ENCODE measurements at regions not wholly inside any gene's neighbourhood (a gene's known extent, or its start where the extent isn't known, plus 50 kb on each side); places are given as distances from the start of the nearest gene placed in this dataset.

DNA sequence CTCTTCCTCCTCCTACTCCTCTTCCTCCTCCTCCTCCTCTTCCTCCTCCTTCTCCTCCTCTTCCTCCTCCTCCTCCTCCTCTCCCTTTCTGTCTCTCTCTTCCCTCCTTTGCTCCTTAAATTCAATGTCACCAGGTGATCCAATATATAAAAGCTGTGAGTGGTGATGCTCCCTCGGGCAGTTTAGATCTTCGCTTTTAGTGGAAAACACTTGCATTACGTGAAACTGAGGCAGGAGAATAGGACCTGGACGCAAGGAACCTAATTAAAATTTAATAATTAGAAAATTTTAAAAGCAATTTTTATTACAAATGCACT, 279.7 kb downstream of the XXYLT1 start:
- H3K4me3 Mint-ChIP-seq, result no peak overlapping the region
- H3K36me3 Mint-ChIP-seq (ENCODE audit: low read depth), result no peaks in the 10 kb centered on the region
- H3K27ac Mint-ChIP-seq, result no peak overlapping the region
- no peaks in the 10 kb centered on the region for H3K9me3 Mint-ChIP-seq
- no peaks in the 10 kb centered on the region for H3K27me3 Mint-ChIP-seq (ENCODE audit: low read depth)
- H3K4me1 Mint-ChIP-seq (ENCODE audit: low read depth), result no peaks in the 10 kb centered on the region

DNA sequence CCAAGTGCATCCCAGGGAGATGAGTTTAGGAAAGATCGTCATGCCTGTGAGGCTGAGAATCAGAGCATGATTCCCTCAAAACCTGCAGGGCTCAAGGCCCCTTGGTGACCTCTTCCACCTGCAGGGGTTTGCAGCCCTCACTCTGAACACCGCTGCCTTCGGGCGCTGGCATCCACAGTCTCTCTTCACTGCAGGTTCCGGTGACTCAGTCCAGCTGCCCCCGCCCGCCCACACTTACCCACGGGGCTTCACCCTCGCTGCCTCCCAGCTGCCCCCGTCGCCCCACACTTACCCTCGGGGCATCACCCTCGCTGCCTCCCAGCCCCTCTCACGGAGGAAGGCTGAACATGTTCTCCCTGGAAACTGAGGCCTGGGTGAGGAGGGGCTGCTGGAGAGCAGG, 277.1 kb downstream of the XXYLT1 start:
- Mint-ChIP-seq H3K27me3 (ENCODE audit: low read depth) (no peaks in the 10 kb centered on the region), H3K27ac (no peak overlapping the region), H3K4me3 (no peak overlapping the region)

DNA sequence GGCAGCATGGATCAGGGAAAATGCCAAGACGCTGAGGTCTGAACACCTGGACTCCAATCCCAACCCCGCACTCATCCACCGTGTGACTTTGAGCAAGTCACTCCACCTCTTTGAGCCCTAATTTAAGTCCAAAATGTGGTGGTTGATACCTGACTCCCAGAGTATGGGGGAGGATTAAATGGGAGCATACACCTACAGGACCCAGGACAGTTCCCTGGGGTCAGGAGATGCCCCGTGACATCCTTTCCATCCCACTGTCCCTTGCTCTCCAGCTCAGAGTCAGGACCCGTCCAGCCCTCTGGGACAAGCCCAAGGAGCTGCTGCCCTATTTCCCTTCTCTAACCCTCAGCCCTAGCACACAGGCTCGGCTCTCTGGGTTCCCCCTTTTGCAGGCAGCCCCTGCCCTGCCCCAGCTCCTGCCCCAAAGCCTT, 276.4 kb downstream of the XXYLT1 start:
- H3K9me3 Mint-ChIP-seq, result no peaks in the 10 kb centered on the region
- no peaks in the 10 kb centered on the region for H3K4me1 Mint-ChIP-seq (ENCODE audit: low read depth)
- H3K27ac Mint-ChIP-seq, result no peak overlapping the region
- no peaks in the 10 kb centered on the region for H3K36me3 Mint-ChIP-seq (ENCODE audit: low read depth)
- no peak overlapping the region for H3K4me3 Mint-ChIP-seq
- H3K27me3 Mint-ChIP-seq (ENCODE audit: low read depth), result no peaks in the 10 kb centered on the region

More for the DNA sequence above, 277.1 kb downstream of the XXYLT1 start:
- no peaks in the 10 kb centered on the region for H3K36me3 Mint-ChIP-seq (ENCODE audit: low read depth)
- H3K9me3 Mint-ChIP-seq, result no peaks in the 10 kb centered on the region
- no peaks in the 10 kb centered on the region for H3K4me1 Mint-ChIP-seq (ENCODE audit: low read depth)

DNA sequence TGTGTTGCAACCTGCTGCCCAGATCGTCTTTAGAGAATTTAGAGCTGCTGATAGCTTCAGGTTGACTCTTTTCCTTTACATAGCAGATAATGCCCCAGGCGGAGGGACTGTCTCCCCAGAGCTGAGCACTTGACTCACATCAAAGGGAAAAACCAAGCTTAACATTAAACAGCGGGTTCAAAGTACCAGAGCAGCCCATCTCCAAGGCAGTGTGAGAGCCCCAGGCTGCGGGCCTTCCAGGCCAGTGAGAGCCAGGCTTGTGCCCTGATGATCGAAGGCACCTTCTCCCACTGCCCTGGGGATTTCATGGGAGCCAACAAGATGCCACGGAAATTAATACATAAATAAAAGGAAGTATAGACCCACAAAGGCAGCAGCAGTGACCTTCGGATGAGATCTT, 275.6 kb downstream of the XXYLT1 start:
- H3K27me3 Mint-ChIP-seq (ENCODE audit: low read depth), result no peaks in the 10 kb centered on the region
- H3K4me3 Mint-ChIP-seq, result no peak overlapping the region
- no peaks in the 10 kb centered on the region for H3K9me3 Mint-ChIP-seq
- no peak overlapping the region for H3K27ac Mint-ChIP-seq
- no peaks in the 10 kb centered on the region for H3K36me3 Mint-ChIP-seq (ENCODE audit: low read depth)
- H3K4me1 Mint-ChIP-seq (ENCODE audit: low read depth), result no peaks in the 10 kb centered on the region

DNA sequence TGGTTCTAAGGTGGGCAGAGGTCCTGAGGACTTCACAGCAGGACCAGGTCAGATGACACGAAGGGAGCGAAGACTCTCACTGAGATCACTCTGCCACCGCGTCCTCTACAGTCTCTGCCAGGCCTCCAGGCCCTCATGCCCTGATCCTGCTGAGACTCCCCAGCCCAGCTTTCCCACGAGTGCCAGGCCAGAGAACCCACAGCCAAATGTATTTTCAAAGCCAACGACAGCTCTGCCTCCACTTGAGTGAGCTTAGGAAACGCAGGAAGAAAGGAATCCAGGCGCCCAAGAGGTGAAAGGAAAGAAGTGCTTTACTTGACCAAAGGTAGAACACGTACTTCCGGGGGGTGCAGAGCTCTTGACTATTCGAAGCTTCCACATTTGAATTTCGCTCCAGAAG, 275.0 kb downstream of the XXYLT1 start:
- Mint-ChIP-seq H3K36me3 (ENCODE audit: low read depth) (no peaks in the 10 kb centered on the region), H3K9me3 (no peaks in the 10 kb centered on the region), H3K27ac (no peak overlapping the region)

DNA sequence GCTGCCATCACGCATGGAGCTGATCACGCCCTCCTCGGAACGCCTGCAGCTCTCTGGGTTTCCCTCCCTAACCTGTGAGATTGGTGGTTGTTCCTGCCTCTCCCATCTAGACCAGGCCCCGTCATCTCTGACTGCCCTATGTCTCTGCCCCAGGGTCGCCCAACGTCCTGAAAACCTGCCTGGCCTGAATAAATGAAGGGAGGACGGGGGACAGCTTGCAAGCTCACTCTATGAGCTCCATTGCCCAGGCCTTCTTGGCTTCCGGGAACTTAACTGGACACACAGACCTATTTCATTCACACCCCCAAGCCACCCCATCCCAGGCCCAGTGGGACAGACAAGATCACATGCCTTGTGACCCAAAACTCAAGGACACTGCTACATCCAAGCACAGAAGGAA, 274.2 kb downstream of the XXYLT1 start:
- no peak overlapping the region for H3K27ac Mint-ChIP-seq
- H3K36me3 Mint-ChIP-seq (ENCODE audit: low read depth), result no peaks in the 10 kb centered on the region
- H3K9me3 Mint-ChIP-seq, result no peaks in the 10 kb centered on the region
- H3K27me3 Mint-ChIP-seq (ENCODE audit: low read depth), result peaks cover 4% of the 10 kb centered on the region
- H3K4me3 Mint-ChIP-seq, result no peak overlapping the region
- H3K4me1 Mint-ChIP-seq (ENCODE audit: low read depth), result no peaks in the 10 kb centered on the region

More for the DNA sequence above, 275.0 kb downstream of the XXYLT1 start:
- H3K4me1 Mint-ChIP-seq (ENCODE audit: low read depth), result no peaks in the 10 kb centered on the region
- no peak overlapping the region for H3K4me3 Mint-ChIP-seq
- H3K27me3 Mint-ChIP-seq (ENCODE audit: low read depth), result no peaks in the 10 kb centered on the region

DNA sequence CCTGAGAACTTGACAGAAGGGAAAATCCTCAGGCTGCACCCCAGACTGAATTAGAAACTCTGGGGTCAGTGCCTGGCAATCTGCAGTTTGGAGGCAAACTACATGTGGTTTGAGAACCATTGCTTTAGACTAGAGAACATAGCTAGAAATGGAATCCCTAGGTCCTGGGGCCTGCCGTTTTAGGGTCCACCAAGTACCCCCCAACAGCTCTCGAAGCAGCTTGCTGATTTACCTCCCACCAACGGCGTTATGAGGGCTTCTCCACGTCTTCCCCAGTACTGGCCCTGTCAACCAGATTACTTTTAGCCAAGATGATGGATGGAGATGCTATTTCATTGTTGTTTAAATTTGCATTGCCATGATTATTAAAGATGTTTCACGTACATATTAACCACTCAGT, 272.5 kb downstream of the XXYLT1 start:
- Mint-ChIP-seq H3K36me3 (ENCODE audit: low read depth) (no peaks in the 10 kb centered on the region), H3K4me3 (no peak overlapping the region), H3K27me3 (ENCODE audit: low read depth) (peaks cover 5% of the 10 kb centered on the region), H3K4me1 (ENCODE audit: low read depth) (no peaks in the 10 kb centered on the region), H3K27ac (no peak overlapping the region), H3K9me3 (no peaks in the 10 kb centered on the region)

DNA sequence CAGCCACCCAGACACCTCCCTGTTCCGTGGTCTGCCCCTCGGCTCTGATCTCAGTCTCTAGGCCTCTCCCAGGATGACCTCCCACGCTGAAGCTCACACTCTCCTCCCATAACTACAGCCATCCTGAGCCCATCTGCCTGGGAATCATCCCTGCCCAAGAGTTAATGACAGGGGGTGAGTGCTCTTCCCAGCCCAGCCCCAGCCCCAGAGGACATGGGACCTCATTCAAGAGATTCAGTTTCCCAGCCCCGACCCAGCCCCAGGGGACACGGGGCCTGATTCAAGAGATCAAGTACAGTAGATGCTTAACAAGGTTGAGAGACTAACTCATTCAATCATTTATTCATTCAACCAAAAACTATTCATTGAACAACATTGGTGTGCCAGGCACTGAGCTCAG, 272.0 kb downstream of the XXYLT1 start:
- no peak overlapping the region for H3K27ac Mint-ChIP-seq
- H3K36me3 Mint-ChIP-seq (ENCODE audit: low read depth), result no peaks in the 10 kb centered on the region
- H3K9me3 Mint-ChIP-seq, result no peaks in the 10 kb centered on the region
- no peak overlapping the region for H3K4me3 Mint-ChIP-seq
- peaks cover 5% of the 10 kb centered on the region for H3K27me3 Mint-ChIP-seq (ENCODE audit: low read depth)
- H3K4me1 Mint-ChIP-seq (ENCODE audit: low read depth), result no peaks in the 10 kb centered on the region

DNA sequence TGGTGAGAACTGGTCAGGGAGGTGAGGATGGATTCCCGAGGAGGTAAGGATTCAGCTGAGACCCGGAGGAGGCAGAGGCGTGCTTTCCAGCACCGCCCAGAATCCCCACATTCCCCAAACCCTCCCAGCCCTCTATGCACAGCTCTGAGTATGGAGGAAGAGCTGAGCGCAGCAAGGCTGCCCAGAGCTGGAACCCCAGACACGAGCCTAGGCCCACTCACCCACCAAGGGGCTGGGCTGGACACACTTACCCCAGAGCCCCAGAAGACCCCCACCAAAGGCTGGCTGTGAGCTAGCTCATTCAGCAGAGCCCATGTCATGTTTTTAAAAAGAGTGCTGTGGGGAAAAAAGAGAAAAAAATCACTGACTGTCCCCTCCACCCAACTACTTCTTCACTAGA, 271.5 kb downstream of the XXYLT1 start:
- Mint-ChIP-seq H3K36me3 (ENCODE audit: low read depth) (no peaks in the 10 kb centered on the region), H3K4me1 (ENCODE audit: low read depth) (no peaks in the 10 kb centered on the region), H3K27me3 (ENCODE audit: low read depth) (peaks cover 5% of the 10 kb centered on the region), H3K27ac (no peak overlapping the region), H3K4me3 (no peak overlapping the region), H3K9me3 (no peaks in the 10 kb centered on the region)

DNA sequence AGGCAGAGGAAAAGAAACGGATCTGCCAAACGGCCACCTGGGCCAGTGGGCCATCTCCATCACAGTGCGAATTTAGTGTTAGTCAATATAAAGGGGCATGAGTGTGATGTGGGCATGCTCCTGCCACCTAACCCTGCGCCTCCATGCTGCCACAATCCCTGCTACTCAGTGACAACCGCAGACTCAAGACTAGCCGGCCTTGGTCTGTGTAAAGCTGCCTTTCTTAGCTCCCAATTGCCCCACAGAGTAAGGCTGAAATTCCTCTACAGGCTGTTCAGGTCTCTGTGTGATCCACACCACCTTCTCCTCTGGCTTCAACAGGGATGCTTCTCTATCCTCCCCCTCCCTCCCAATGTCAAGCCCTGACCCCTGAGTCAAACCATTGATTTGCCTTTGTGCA, 269.7 kb downstream of the XXYLT1 start:
- Mint-ChIP-seq H3K27ac (no peak overlapping the region), H3K9me3 (no peaks in the 10 kb centered on the region), H3K4me1 (ENCODE audit: low read depth) (no peaks in the 10 kb centered on the region)

DNA sequence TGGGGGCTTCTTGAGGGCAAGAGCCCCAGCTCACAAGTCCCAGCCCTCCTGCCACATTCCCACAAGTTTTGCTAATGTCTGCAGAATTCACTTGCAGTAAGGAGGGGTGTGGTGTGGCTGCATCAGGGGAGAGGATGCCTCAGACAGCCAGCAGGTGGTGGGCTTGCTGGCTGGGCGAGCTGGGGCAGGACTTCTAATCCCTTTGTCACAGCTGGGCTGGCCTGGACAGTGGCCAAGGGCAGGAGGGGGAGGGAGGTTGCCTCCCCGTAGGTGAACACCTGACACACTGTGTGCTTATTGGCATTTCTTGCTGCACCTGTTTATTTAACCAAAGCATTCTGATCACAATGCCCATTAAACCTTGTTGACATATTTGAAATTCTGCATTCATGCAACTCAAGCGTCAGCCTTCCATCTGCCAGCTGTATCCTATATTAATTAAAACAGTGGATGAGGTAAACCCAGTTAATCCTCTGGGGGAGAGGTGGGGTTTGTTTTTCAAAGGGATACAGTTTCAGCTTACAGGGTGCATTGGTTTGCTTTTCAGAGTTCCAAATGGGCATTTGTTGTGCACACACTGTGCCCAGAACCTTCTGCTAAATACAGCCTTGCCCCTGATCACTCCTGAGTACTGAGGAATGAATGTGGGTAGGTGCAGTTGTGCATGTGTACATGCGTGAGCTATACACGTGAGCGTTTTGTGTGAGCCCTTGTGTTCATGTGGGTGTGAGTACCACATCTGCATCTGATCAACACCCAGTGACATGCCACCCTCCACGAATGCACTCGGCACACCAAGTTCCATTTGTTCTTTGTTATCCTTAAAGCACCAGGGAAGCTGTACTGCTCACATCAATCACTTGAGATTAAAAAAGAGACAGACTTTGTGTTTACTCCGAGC, 268.7 kb downstream of the XXYLT1 start:
- no peaks in the 10 kb centered on the region for H3K36me3 Mint-ChIP-seq (ENCODE audit: low read depth)
- no peak overlapping the region for H3K4me3 Mint-ChIP-seq
- H3K27me3 Mint-ChIP-seq (ENCODE audit: low read depth), result peaks cover 5% of the 10 kb centered on the region
- no peaks in the 10 kb centered on the region for H3K9me3 Mint-ChIP-seq
- no peaks in the 10 kb centered on the region for H3K4me1 Mint-ChIP-seq (ENCODE audit: low read depth)
- H3K27ac Mint-ChIP-seq, result no peak overlapping the region

More for the DNA sequence above, 269.7 kb downstream of the XXYLT1 start:
- Mint-ChIP-seq H3K4me3 (no peak overlapping the region), H3K36me3 (ENCODE audit: low read depth) (no peaks in the 10 kb centered on the region), H3K27me3 (ENCODE audit: low read depth) (peaks cover 5% of the 10 kb centered on the region)

DNA sequence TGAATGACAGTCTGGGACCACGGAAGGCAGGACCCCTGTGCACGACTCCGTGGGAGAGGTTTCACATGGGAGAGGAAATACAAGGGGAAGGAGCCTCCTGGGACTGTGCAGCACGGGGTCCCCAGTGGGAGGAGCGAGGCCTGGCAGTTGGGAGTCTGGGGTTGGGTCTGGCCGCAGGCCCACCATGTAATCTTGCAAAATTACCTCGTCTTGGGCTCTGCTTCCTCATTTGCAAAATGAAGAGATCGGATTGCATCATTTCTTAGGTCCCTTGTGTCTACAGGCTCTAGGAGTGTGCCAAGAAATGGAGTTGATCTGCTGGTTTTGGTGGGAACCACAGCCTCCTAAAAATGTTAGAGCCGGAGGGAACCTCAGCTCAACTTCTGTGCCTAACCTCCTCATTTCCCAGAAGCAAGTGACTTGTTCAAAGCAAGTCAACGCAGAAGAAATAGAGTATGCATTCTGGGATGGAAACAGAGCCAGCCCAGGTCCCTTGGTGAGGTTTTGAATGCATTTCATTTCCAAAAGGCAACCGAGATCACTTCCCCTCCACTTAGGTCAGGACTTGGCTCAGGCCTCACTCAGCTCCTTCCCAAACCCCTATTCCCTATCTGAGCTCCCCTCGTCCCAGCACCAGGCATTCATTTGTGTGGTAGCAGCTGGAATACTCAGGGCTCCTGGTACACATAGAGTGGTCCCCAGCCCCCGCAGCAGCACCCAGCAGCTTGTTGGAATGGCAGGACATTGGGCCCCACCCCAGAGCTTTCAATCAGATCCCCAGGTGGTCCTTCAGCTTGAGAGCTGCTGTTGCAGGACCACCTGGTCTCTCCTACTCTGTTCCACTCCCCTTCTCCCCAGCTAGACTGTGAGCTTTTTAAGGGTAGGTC, 267.7 kb downstream of the XXYLT1 start:
- Mint-ChIP-seq H3K27me3 (ENCODE audit: low read depth) (peaks cover 5% of the 10 kb centered on the region), H3K27ac (no peak overlapping the region), H3K4me3 (no peak overlapping the region), H3K4me1 (ENCODE audit: low read depth) (no peaks in the 10 kb centered on the region), H3K36me3 (ENCODE audit: low read depth) (no peaks in the 10 kb centered on the region), H3K9me3 (no peaks in the 10 kb centered on the region)

DNA sequence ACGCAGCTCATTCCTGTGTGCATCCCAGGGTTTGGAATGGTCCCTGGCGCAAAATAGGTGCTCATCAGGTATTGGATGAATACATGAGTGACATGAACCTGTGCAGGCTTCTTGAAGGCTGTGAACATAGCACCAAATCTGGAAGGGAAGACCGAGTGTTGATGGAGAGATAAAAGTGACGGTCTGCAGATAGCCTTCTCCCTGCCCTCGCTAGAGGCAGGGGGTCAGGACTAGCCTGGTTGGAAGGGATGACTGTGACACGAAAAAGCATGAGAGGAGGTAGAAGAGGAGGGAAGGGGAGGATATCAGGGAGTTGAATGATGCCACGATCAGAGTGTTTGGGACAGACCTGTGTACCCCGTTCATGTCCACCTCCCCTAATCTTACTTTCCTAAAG, 267.1 kb downstream of the XXYLT1 start:
- H3K36me3 Mint-ChIP-seq (ENCODE audit: low read depth), result no peaks in the 10 kb centered on the region
- H3K4me3 Mint-ChIP-seq, result no peak overlapping the region
- H3K27me3 Mint-ChIP-seq (ENCODE audit: low read depth), result peaks cover 5% of the 10 kb centered on the region
- H3K27ac Mint-ChIP-seq, result no peak overlapping the region
- H3K4me1 Mint-ChIP-seq (ENCODE audit: low read depth), result no peaks in the 10 kb centered on the region
- no peaks in the 10 kb centered on the region for H3K9me3 Mint-ChIP-seq

DNA sequence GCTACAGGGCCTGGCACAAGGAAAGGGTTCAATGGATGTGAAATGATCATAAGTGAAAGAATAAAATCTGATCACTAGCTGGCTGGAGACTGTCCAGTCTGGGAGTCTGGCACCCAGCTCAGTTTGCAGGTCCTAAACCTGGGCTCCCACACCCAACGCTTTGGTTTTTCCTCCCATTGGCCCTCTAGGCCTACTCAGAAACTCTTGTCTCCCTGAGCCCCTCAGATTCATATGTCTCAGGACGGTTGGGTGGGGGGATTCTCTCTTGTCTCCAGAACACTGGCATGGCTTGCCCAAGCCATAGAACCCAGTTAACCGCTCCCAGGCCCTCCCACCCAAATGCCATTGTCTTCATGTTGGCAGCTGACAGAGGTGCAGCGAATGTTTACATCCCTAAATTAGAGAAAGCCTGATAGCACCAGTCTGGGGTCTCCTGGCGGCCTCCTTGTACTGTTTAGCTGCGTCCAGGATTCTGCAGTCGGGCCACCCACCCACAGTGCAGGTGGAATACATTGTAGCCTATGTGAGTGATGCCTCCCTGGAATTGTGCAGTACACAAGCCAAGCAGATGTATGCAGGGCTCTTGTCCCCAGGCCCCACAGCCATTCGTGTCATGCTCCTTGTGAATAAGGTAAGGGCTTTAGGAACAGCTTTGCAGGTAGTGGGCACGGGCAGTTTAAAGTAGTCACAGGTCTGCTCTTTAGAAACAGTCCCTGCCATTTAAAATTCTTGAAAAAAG, 266.3 kb downstream of the XXYLT1 start:
- Mint-ChIP-seq H3K27me3 (ENCODE audit: low read depth) (peaks cover 5% of the 10 kb centered on the region), H3K9me3 (no peaks in the 10 kb centered on the region), H3K36me3 (ENCODE audit: low read depth) (no peaks in the 10 kb centered on the region), H3K27ac (no peak overlapping the region), H3K4me3 (no peak overlapping the region), H3K4me1 (ENCODE audit: low read depth) (no peaks in the 10 kb centered on the region)

Data from T-helper 1 cell treated with Interleukin-12 subunit alpha and Interleukin-12 subunit beta and Interleukin-4 antibody, amounts not matched to agents 30 μg/mL and 1 μg/mL, for 36 hours (primary cell).